ENCODE measurements at regions not wholly inside any gene's neighbourhood (a gene's known extent, or its start where the extent isn't known, plus 50 kb on each side); places are given as distances from the start of the nearest gene placed in this dataset.
A peak's percentile ranks its signal among the peaks of the same experiment; 100 is the strongest.
"Not testable (repeated sequence)": the region's sequence is repeated elsewhere in the genome, so short reads cannot be mapped to it uniquely, and the experiment has no call there.

GRCh38 chr14:27410981-27411380 is 813.1 kb upstream of the NOVA1 start:
- DNase-seq: no peak

- DNase-seq: no peak
These were observed 830.0 kb upstream of the NOVA1 start for GRCh38 chr14:27427796-27428195.

GRCh38 chr14:27435923-27436670 is 838.3 kb upstream of the NOVA1 start:
- DNase-seq: no peak

GRCh38 chr14:27484633-27485032 is 886.8 kb upstream of the NOVA1 start:
- no peak for DNase-seq

GRCh38 chr14:27485193-27485592 is 887.4 kb upstream of the NOVA1 start:
- DNase-seq: no peak

GRCh38 chr14:27506272-27506671 is 908.4 kb upstream of the NOVA1 start:
- no peak for DNase-seq

GRCh38 chr14:27528328-27528727 is 930.5 kb upstream of the NOVA1 start:
- DNase-seq: peak; percentile 24

- DNase-seq: no peak
These were observed 938.9 kb upstream of the NOVA1 start for GRCh38 chr14:27536748-27537147.

- no peak for DNase-seq
These were observed 948.3 kb upstream of the NOVA1 start for GRCh38 chr14:27546111-27546510.

GRCh38 chr14:27553790-27554189 is 956.0 kb upstream of the NOVA1 start:
- DNase-seq: no peak

GRCh38 chr14:27557445-27557844 is 959.6 kb upstream of the NOVA1 start:
- DNase-seq: no peak

GRCh38 chr14:27559848-27560247 is 962.0 kb upstream of the NOVA1 start:
- no peak for DNase-seq

- DNase-seq: no peak
These were observed 969.1 kb upstream of the NOVA1 start for GRCh38 chr14:27566843-27567382.

- no peak for DNase-seq
These were observed 975.2 kb upstream of the NOVA1 start for GRCh38 chr14:27573018-27573417.

GRCh38 chr14:27587103-27587502 is 989.3 kb upstream of the NOVA1 start:
- DNase-seq: no peak

GRCh38 chr14:27605282-27605681 is 1007.4 kb upstream of the NOVA1 start:
- no peak for DNase-seq

- no peak for DNase-seq
These were observed 1010.5 kb upstream of the NOVA1 start for GRCh38 chr14:27608377-27608776.

- no peak for DNase-seq
These were observed 1014.3 kb upstream of the NOVA1 start for GRCh38 chr14:27612121-27612520.

- DNase-seq: no peak
These were observed 1015.3 kb upstream of the NOVA1 start for GRCh38 chr14:27613102-27613501.

- no peak for DNase-seq
These were observed 1025.9 kb upstream of the NOVA1 start for GRCh38 chr14:27623782-27624181.

GRCh38 chr14:27634056-27634970 is 1036.5 kb upstream of the NOVA1 start:
- no peak for DNase-seq

GRCh38 chr14:27640688-27641087 is 1042.9 kb upstream of the NOVA1 start:
- not testable (repeated sequence) for DNase-seq

- DNase-seq: no peak
These were observed 1044.5 kb upstream of the NOVA1 start for GRCh38 chr14:27642251-27642866.
